Loucy (cell line): ENCODE measurements at regions not wholly inside any gene's neighbourhood (a gene's known extent, or its start where the extent isn't known, plus 50 kb on each side); places are given as distances from the start of the nearest gene placed in this dataset.

Experiments used
- EZH2phosphoT487 ChIP-seq: fragments of 200-600 bp; IDR thresholded peaks from 2 replicates; pipeline ENCODE4 v1.6.1; 2018; ENCODE audit warnings: antibody characterized with exemption, mild to moderate bottlenecking, moderate library complexity, borderline replicate concordance
- TF ChIP-seq, protein P1 (sequence below): fragments of 200-600 bp; sonication (generic); conservative IDR thresholded peaks from 2 replicates; pipeline ENCODE4 v1.5.1; 2014; ENCODE audit warnings: mild to moderate bottlenecking, antibody characterized with exemption, low read length

DNA sequence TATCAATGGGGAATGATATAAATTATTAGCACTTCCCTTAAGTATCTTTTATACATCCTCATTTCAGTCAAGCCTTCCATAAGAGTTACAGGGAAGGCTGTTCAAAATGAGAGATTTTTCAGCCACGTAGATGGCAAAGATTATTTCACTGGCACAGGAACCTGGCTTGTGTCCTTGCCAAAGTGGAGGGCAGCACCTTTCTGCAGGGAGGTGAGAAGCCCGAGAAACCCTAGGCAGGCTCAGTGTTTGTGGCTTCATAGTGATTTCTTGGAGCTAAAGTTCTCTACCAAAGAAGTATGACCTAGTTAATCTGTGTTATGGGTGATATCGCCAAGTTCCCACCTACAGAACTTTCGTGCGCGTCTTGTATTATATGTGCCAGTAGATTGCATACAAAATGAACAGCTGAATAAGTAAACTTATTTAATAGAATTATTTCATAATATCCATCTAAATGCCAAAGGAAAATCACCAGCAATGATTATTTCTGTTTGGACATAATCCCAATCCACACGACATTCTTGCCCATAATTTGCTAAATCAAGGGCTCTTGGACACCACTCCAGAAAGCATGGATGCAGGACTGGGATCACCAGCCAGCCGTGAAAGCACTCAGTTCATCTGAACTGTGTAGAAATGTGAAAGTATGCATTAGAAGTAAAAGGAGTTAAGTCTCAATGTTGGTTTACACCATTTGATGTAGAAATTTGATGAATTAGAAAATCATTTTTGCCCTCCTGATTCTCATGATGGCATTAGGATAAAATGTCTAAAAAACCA is 150.4 kb upstream of the RNF32 start:
- TF ChIP-seq, protein P1, sequence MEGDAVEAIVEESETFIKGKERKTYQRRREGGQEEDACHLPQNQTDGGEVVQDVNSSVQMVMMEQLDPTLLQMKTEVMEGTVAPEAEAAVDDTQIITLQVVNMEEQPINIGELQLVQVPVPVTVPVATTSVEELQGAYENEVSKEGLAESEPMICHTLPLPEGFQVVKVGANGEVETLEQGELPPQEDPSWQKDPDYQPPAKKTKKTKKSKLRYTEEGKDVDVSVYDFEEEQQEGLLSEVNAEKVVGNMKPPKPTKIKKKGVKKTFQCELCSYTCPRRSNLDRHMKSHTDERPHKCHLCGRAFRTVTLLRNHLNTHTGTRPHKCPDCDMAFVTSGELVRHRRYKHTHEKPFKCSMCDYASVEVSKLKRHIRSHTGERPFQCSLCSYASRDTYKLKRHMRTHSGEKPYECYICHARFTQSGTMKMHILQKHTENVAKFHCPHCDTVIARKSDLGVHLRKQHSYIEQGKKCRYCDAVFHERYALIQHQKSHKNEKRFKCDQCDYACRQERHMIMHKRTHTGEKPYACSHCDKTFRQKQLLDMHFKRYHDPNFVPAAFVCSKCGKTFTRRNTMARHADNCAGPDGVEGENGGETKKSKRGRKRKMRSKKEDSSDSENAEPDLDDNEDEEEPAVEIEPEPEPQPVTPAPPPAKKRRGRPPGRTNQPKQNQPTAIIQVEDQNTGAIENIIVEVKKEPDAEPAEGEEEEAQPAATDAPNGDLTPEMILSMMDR = no peak
- TF ChIP-seq EZH2phosphoT487 = no peak
